ENCODE measurements at regions not wholly inside any gene's neighbourhood (a gene's known extent, or its start where the extent isn't known, plus 50 kb on each side); places are given as distances from the start of the nearest gene placed in this dataset.

DNA sequence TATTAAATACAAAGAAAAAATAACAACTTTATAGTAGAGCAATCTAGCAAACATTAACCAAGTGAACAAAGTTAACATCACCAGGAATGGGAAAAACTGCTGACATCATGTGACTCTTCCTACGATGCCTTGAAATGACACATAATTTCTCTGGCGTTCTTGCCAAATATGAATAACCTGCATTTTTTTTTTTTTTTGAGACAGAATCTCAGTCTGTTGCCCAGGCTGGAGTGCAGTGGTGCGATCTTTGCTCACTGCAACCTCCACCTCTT lies 126.5 kb upstream of the VKORC1L1 start:
- Histone ChIP-seq H3K4me3 (ENCODE audit: extremely low read depth in 1 of 4, insufficient read depth in 2 of 4, low read depth in 3 of 4, low read length in 4 of 4) (no peak overlapping the region), H3K56ac (replicated peaks; ENCODE audit: insufficient read length, low read depth, low read length) (no peak overlapping the region), H2BK12ac (ENCODE audit: low read depth, low read length) (no peak overlapping the region), H3K36me3 (ENCODE audit: control insufficient read depth in 2 of 4, insufficient read depth in 4 of 4, low read length in 3 of 4) (no peaks in the 10 kb centered on the region), H3K4ac (replicated peaks; ENCODE audit: insufficient read length, low read depth, low read length) (no peak overlapping the region), H2AFZ (ENCODE audit: low read length) (no peak overlapping the region), H3K23me2 (ENCODE audit: low read depth, low read length) (peaks cover 2% of the 10 kb centered on the region), H3K27ac (ENCODE audit: low read depth, low read length) (no peak overlapping the region), H3K14ac (ENCODE audit: insufficient read length) (no peak overlapping the region), H3K18ac (ENCODE audit: extremely low read depth, low read length) (no peak overlapping the region), H4K91ac (replicated peaks; ENCODE audit: insufficient read length, low read length) (no peak overlapping the region), H4K8ac (ENCODE audit: extremely low read depth, insufficient read depth, low read length) (no peak overlapping the region), H2BK15ac (ENCODE audit: low read length) (no peak overlapping the region), H4K20me1 (replicated peaks in 1 of 2; ENCODE audit: control insufficient read depth in 1 of 2, insufficient read depth in 2 of 2, low read length in 2 of 2) (no peaks in the 10 kb centered on the region), H3K79me2 (ENCODE audit: control insufficient read depth in 1 of 2, insufficient read depth in 2 of 2, low read length in 2 of 2) (peaks cover 3 to 21% of the 10 kb centered on the region in 2 experiments; a peak in 3 of 4 replicates), H2BK5ac (ENCODE audit: low read depth, low read length) (no peak overlapping the region), H2BK20ac (ENCODE audit: low read length) (no peak overlapping the region), H3K23ac (ENCODE audit: insufficient read length) (no peak overlapping the region), H2BK120ac (replicated peaks; ENCODE audit: low read depth, low read length) (no peak overlapping the region), H3K79me1 (ENCODE audit: low read depth, low read length) (no peaks in the 10 kb centered on the region), H3K4me1 (replicated peaks in 1 of 4; ENCODE audit: control insufficient read depth in 3 of 4, insufficient read depth in 4 of 4, low read length in 3 of 4) (no peaks in the 10 kb centered on the region), H3K9ac (replicated peaks in 1 of 4; ENCODE audit: extremely low read depth in 1 of 4, low read depth in 3 of 4, low read length in 3 of 4) (no peak overlapping the region), H3K4me2 (ENCODE audit: insufficient read depth in 1 of 2, low read depth in 2 of 2, low read length in 2 of 2) (no peak overlapping the region), H3K9me3 (ENCODE audit: insufficient read depth in 2 of 2, low read depth in 1 of 2, low read length in 1 of 2) (no peaks in the 10 kb centered on the region), H2AK5ac (ENCODE audit: low read depth, low read length) (no peak overlapping the region), H3K27me3 (replicated peaks in 1 of 4; ENCODE audit: control insufficient read depth in 3 of 4, extremely low read depth in 1 of 4, insufficient read depth in 3 of 4, low read length in 3 of 4) (no peaks in the 10 kb centered on the region), H4K5ac (ENCODE audit: insufficient read length, low read depth, low read length) (no peak overlapping the region)
- no peak for DNase-seq (ENCODE audit: low read depth in 1 of 2, low spot score in 2 of 2)
- no peak for FAIRE-seq
- CTCF ChIA-PET (ENCODE audit: partially characterized antibody), result no interaction called here
- WGBS, 2 experiments (ENCODE audit: extremely low coverage in 1 of 2, insufficient coverage in 1 of 2, insufficient read length in 1 of 2, insufficient replicate concordance in 2 of 2, low coverage in 1 of 2, low lambda C conversion rate in 2 of 2, missing lambda C conversion rate in 1 of 2), result 94% methylated on average over 3 of the region's 3 CpGs; no CpG with 5 or more reads in 1 of the 2 experiments
- POLR2A ChIA-PET (ENCODE audit: partially characterized antibody), result no interaction called here
- TF ChIP-seq CTCF (IDR thresholded peaks at IDR 0.05; ENCODE audit: control extremely low read depth in 1 of 3, insufficient read depth in 1 of 3, low read depth in 1 of 3, low read length in 3 of 3) (no peak), POLR2AphosphoS5 (IDR thresholded peaks at IDR 0.05; ENCODE audit: low read depth, low read length) (no peak), SP1 (IDR thresholded peaks at IDR 0.05; ENCODE audit: low read depth, low read length) (no peak), CTBP2 (IDR thresholded peaks at IDR 0.05; ENCODE audit: borderline replicate concordance, insufficient read depth, insufficient read length, low read length) (no peak), RAD21 (IDR thresholded peaks at IDR 0.05 in 1 of 2, conservative IDR thresholded peaks at IDR 0.05 in 1 of 2; ENCODE audit: low read depth in 2 of 2, low read length in 2 of 2) (no peak), POLR2A (IDR thresholded peaks at IDR 0.05; ENCODE audit: control extremely low read depth in 1 of 2, low read depth in 2 of 2, low read length in 2 of 2) (no peak), SUZ12 (IDR thresholded peaks at IDR 0.05; ENCODE audit: low read length) (no peak), ZNF274 (IDR thresholded peaks at IDR 0.05; ENCODE audit: borderline replicate concordance, extremely low read depth, low read length) (no peak), JUN (IDR thresholded peaks at IDR 0.05; ENCODE audit: low read depth, low read length) (no peak), FOSL1 (IDR thresholded peaks at IDR 0.05; ENCODE audit: insufficient read depth, low read depth, low read length) (no peak), CREB1 (IDR thresholded peaks at IDR 0.05) (no peak), EP300 (IDR thresholded peaks at IDR 0.05; ENCODE audit: borderline replicate concordance in 1 of 2, low read depth in 2 of 2, low read length in 2 of 2) (no peak), BRCA1 (IDR thresholded peaks at IDR 0.05; ENCODE audit: low read depth, low read length) (no peak), SP2 (IDR thresholded peaks at IDR 0.05; ENCODE audit: low read length) (no peak)

Measured in H1 (cell line).